Sigmoid colon (tissue), 6 donors: ENCODE measurements at regions not wholly inside any gene's neighbourhood (a gene's known extent, or its start where the extent isn't known, plus 50 kb on each side); places are given as distances from the start of the nearest gene placed in this dataset.

Experiments used
- DNase-seq: peaks from one replicate; pipeline ENCODE4 v3.0.0-alpha.2; 2019
- H3K27ac ChIP-seq, 4 donors: fragments of 200-600 bp; sonication (generic); one replicate each; pipeline ENCODE4 v1.5.1; 2016 to 2019; ENCODE audit warnings: mild to moderate bottlenecking in 1 of 4
- H3K27me3 ChIP-seq, 3 donors: fragments of 200-600 bp; sonication (generic); one replicate each; pipeline ENCODE4 v1.5.1; 2019; ENCODE audit warnings: mild to moderate bottlenecking in 1 of 3
- H3K36me3 ChIP-seq, 4 donors: fragments of 200-600 bp; sonication (generic); one replicate each; pipeline ENCODE4 v1.5.1; 2016 to 2019
- H3K4me1 ChIP-seq, 4 donors: fragments of 200-600 bp; sonication (generic); one replicate each; pipeline ENCODE4 v1.5.1; 2017 to 2019
- H3K4me3 ChIP-seq, 4 donors: fragments of 200-600 bp; sonication (generic); one replicate each; pipeline ENCODE4 v1.5.1; 2017 to 2019; ENCODE audit warnings: mild to moderate bottlenecking in 2 of 4, moderate library complexity in 1 of 4
- H3K9me3 ChIP-seq, 4 donors: fragments of 200-600 bp in 3 of 4; sonication (generic) in 3 of 4; one replicate each; pipeline versions ENCODE4 v1.5.1 to v1.6.1; 2013 to 2019
- CTCF ChIP-seq, 4 experiments: fragments of 450-650 bp in 3 of 4; fragments of 200-600 bp in 1 of 4; IDR thresholded peaks; one replicate each; pipeline ENCODE4 v1.5.1; 2016 to 2019; ENCODE audit warnings: antibody characterized with exemption in 4 of 4, mild to moderate bottlenecking in 3 of 4, moderate library complexity in 2 of 4
- EP300 ChIP-seq, 4 donors: sonication (generic); formaldehyde crosslinking; IDR thresholded peaks; one replicate each; pipeline ENCODE4 v1.6.1; 2017; ENCODE audit warnings: antibody characterized with exemption in 4 of 4
- POLR2A ChIP-seq, 2 donors: fragments of 450-650 bp; IDR thresholded peaks; one replicate each; pipeline ENCODE4 v1.6.1; 2016; ENCODE audit warnings: antibody characterized with exemption in 2 of 2, mild to moderate bottlenecking in 2 of 2, moderate library complexity in 2 of 2
- POLR2AphosphoS5 ChIP-seq, 4 donors: sonication (generic); formaldehyde crosslinking; IDR thresholded peaks; one replicate each; pipeline ENCODE4 v1.6.1; 2017; ENCODE audit warnings: antibody characterized with exemption in 4 of 4
- WGBS, 2 donors: extraction: QIAGEN DNeasy Blood & Tissue Kit; methylation state at CpG; one replicate each; pipeline ENCODE4 v1.1.7; 2013; 5-methylcytosine and 5-hydroxymethylcytosine counted together
- intact Hi-C: fragments of 100-400 bp; cut with DNase I; formaldehyde crosslinking; loops from one replicate; pipeline ENCODE4 v1.15.1; 2023
- donor health status: healthy with polysubstance abuse.
- donor health status: healthy.

DNA sequence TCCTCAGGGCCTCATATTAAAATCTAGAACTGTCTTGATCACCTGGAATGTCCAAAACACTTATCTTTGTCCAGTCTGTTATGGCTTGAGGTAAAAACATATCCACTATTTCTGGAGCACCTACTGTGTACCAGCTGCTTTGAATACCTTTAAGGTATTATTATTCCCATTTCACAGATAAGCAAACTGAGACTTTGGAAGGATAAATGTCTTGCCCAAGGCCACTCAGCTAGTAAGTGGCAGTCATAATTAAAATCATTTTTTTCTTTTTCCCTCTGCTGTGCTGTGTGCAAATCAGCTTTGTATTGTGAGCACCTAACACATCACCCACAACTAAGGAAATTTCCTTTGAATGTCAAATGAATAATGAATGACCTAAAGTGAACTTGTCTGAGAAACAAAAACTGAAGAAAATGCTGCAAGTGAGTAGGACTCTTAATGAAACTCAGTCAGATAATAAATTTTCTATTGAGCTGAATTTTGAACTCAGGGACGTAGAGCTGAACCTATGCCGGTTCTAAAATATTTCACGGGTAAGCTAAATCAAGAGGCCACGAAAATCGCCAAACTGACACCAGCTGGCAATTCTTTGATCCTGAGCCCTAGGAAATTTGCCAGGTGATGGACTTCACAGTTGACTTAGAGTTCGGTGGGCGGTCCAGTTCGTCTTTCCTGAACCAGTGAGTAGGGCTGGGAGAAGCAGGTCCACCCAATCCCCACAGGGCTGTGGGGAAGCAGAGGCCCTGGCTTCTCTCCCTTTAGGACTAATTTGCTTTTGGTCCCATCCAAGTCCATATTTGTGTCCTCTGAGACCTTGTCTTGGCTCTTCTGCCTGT lies 159.7 kb upstream of the PWP1 start:
- H3K27me3 ChIP-seq, result no peaks in the 10 kb centered on the region
- H3K4me1 ChIP-seq, result no peaks in the 10 kb centered on the region
- no peak overlapping the region for H3K4me3 ChIP-seq
- TF ChIP-seq POLR2AphosphoS5 (IDR thresholded peaks at IDR 0.05) (no peak), POLR2A (IDR thresholded peaks at IDR 0.05) (no peak), CTCF (IDR thresholded peaks at IDR 0.05) (no peak), EP300 (IDR thresholded peaks at IDR 0.05) (no peak)
- WGBS, 2 donors, result 79 to 85% methylated on average over 8 of the region's 8 CpGs
- DNase-seq, result peak; percentile 71
- H3K36me3 ChIP-seq, result no peaks in the 10 kb centered on the region
- no peaks in the 10 kb centered on the region for H3K9me3 ChIP-seq
- peak overlapping the region in 1 of 4 donors; percentile 48 for H3K27ac ChIP-seq
- intact Hi-C loops, result no loop called here

DNA sequence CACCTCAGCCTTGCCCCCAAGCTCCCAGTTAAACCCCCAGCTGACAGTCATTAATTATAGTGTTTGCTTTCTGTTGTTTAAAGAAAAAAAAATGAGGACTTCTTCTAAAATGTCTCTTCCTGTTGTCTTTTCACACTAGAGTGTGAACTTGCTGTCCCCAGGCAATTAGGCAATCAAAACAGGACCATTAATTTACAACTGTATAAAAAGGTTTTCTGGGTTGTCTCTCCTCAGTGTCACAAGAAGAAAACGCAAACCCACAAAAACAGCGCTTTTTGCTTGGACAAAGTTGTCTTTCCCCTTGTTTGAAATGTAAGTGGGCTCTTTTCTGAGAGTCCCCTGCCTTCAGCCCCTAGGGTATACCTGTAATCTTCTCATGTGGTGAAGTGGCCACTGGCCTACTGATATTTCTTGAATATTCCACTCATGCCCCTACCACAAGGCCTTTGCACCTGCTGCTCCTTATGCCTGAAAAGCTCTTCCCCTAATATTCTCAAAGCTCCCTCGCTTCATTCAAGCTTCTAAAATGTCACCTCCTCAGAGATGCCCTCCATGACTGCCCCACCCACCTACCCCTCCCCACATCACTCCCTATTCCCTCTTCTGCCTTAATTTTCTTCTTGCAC lies 158.9 kb upstream of the PWP1 start:
- no peak for DNase-seq
- no peaks in the 10 kb centered on the region for H3K36me3 ChIP-seq
- WGBS, 2 donors, result 88 to 89% methylated on average over 3 of the region's 3 CpGs

GRCh38 chr12:107528731-107529365 lies 156.8 kb upstream of the PWP1 start:
- intact Hi-C loops, result no loop called here
- Histone ChIP-seq H3K27ac (no peak overlapping the region), H3K27me3 (no peaks in the 10 kb centered on the region), H3K4me3 (no peak overlapping the region), H3K36me3 (no peaks in the 10 kb centered on the region), H3K9me3 (no peaks in the 10 kb centered on the region), H3K4me1 (no peaks in the 10 kb centered on the region)
- no peak for DNase-seq
- no peak for TF ChIP-seq POLR2A (IDR thresholded peaks at IDR 0.05)
- no peak for TF ChIP-seq POLR2AphosphoS5 (IDR thresholded peaks at IDR 0.05)
- no peak for TF ChIP-seq EP300 (IDR thresholded peaks at IDR 0.05)
- no peak for TF ChIP-seq CTCF (IDR thresholded peaks at IDR 0.05)
- 90 to 98% methylated on average over 7 of the region's 7 CpGs for WGBS, 2 donors

More for the DNA sequence above, 158.9 kb upstream of the PWP1 start:
- no peaks in the 10 kb centered on the region for H3K27me3 ChIP-seq
- intact Hi-C loops, result no loop called here
- TF ChIP-seq POLR2A (IDR thresholded peaks at IDR 0.05) (no peak), CTCF (IDR thresholded peaks at IDR 0.05) (no peak), POLR2AphosphoS5 (IDR thresholded peaks at IDR 0.05) (no peak), EP300 (IDR thresholded peaks at IDR 0.05) (no peak)
- no peak overlapping the region for H3K4me3 ChIP-seq
- H3K27ac ChIP-seq, result peak overlapping the region in 1 of 4 donors; percentile 48
- no peaks in the 10 kb centered on the region for H3K4me1 ChIP-seq
- no peaks in the 10 kb centered on the region for H3K9me3 ChIP-seq

DNA sequence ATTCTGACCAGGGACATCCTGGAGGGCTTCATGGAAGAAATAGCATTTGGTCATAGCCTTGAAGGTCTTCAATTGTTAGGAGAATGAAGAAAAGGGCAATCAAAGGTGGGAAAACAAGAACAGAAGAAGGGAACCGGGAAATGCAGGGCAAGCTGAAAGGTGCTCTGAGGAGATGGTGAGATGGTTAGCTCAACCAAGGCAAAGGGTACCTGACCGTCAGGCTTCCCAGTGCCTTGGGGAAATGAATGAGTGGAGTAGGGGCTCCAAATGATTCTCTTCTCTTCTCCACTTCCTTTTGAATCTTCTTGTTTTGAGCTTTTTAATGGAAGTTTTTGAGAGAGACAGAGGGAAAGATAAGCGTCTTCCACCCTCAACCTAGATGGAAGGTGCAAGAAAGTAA lies 155.6 kb upstream of the PWP1 start:
- H3K4me1 ChIP-seq, result no peaks in the 10 kb centered on the region
- TF ChIP-seq POLR2A (IDR thresholded peaks at IDR 0.05) (no peak), POLR2AphosphoS5 (IDR thresholded peaks at IDR 0.05) (no peak), EP300 (IDR thresholded peaks at IDR 0.05) (no peak), CTCF (IDR thresholded peaks at IDR 0.05) (no peak)
- no peaks in the 10 kb centered on the region for H3K36me3 ChIP-seq
- no peak for DNase-seq
- H3K9me3 ChIP-seq, result no peaks in the 10 kb centered on the region
- H3K27ac ChIP-seq, result no peak overlapping the region
- no peak overlapping the region for H3K4me3 ChIP-seq
- 92 to 93% methylated on average over 3 of the region's 3 CpGs for WGBS, 2 donors
- intact Hi-C loops, result no loop called here
- no peaks in the 10 kb centered on the region for H3K27me3 ChIP-seq
